HG03575 (cell line): ENCODE measurements at regions not wholly inside any gene's neighbourhood (a gene's known extent, or its start where the extent isn't known, plus 50 kb on each side); places are given as distances from the start of the nearest gene placed in this dataset.

Experiments
- ATAC-seq: cut with Tn5 transposase; IDR thresholded peaks from one replicate; pipeline ENCODE4 v1.9.1; 2021; ENCODE audit not compliant: unreplicated experiment, insufficient number of reproducible peaks, low FRiP score; ENCODE audit errors: extremely low read depth

- ATAC-seq: no peak
These were observed 435.2 kb upstream of the DPPA4 start for GRCh38 chr3:109772520-109772919.

GRCh38 chr3:109774108-109774507 is 436.8 kb upstream of the DPPA4 start:
- no peak for ATAC-seq

GRCh38 chr3:109784285-109784684 is 446.9 kb upstream of the DPPA4 start:
- no peak for ATAC-seq

GRCh38 chr3:109784852-109785631 is 447.7 kb upstream of the DPPA4 start:
- ATAC-seq: no peak

GRCh38 chr3:109803274-109803673 is 465.9 kb upstream of the DPPA4 start:
- ATAC-seq: no peak

GRCh38 chr3:109804697-109805096 is 467.4 kb upstream of the DPPA4 start:
- ATAC-seq: no peak

GRCh38 chr3:109806929-109807328 is 469.6 kb upstream of the DPPA4 start:
- peak; percentile 87 for ATAC-seq

GRCh38 chr3:109809513-109809912 is 472.2 kb upstream of the DPPA4 start:
- no peak for ATAC-seq

- no peak for ATAC-seq
These were observed 480.7 kb upstream of the DPPA4 start for GRCh38 chr3:109818081-109818480.

- no peak for ATAC-seq
These were observed 482.4 kb upstream of the DPPA4 start for GRCh38 chr3:109819734-109820133.

- ATAC-seq: no peak
These were observed 488.8 kb upstream of the DPPA4 start for GRCh38 chr3:109825971-109826810.

GRCh38 chr3:109831403-109831802 is 494.1 kb upstream of the DPPA4 start:
- ATAC-seq: no peak

GRCh38 chr3:109835958-109836357 is 498.6 kb upstream of the DPPA4 start:
- no peak for ATAC-seq

- no peak for ATAC-seq
These were observed 514.5 kb upstream of the DPPA4 start for GRCh38 chr3:109851854-109852253.

- no peak for ATAC-seq
These were observed 514.9 kb upstream of the DPPA4 start for GRCh38 chr3:109852283-109852682.

- no peak for ATAC-seq
These were observed 515.9 kb upstream of the DPPA4 start for GRCh38 chr3:109853077-109853731.

- ATAC-seq: no peak
These were observed 526.4 kb upstream of the DPPA4 start for GRCh38 chr3:109863701-109864100.

GRCh38 chr3:109864452-109864851 is 527.1 kb upstream of the DPPA4 start:
- ATAC-seq: no peak

GRCh38 chr3:109869586-109869985 is 532.2 kb upstream of the DPPA4 start:
- ATAC-seq: no peak
